DOHH2 (cell line): ENCODE measurements at regions not wholly inside any gene's neighbourhood (a gene's known extent, or its start where the extent isn't known, plus 50 kb on each side); places are given as distances from the start of the nearest gene placed in this dataset.

Experiments used
- H3F3A ChIP-seq: fragments of 200-600 bp; sonication (generic), shearing (Covaris generic); 2 replicates; pipeline ENCODE4 v1.6.0; 2016; ENCODE audit warnings: antibody characterized with exemption, mild to moderate bottlenecking; ENCODE audit not compliant: control insufficient read depth, insufficient read depth
- H3K27ac ChIP-seq: fragments of 200-600 bp; sonication (generic); 2 replicates; pipeline ENCODE4 v1.5.1; 2014; ENCODE audit warnings: low read depth, mild to moderate bottlenecking, low read length, moderate library complexity
- H3K27me3 ChIP-seq: fragments of 200-600 bp; sonication (generic); 2 replicates; pipeline ENCODE4 v1.6.1; 2014; ENCODE audit warnings: mild to moderate bottlenecking, low read length, mixed read lengths; ENCODE audit not compliant: control insufficient read depth
- H3K36me3 ChIP-seq: fragments of 200-600 bp; sonication (generic); 2 replicates; pipeline ENCODE4 v1.6.1; 2014; ENCODE audit warnings: mild to moderate bottlenecking, low read length, moderate library complexity, mixed read lengths; ENCODE audit not compliant: control insufficient read depth
- H3K4me1 ChIP-seq: fragments of 200-600 bp; sonication (generic); 2 replicates; pipeline ENCODE4 v1.6.1; 2014; ENCODE audit warnings: mild to moderate bottlenecking, low read length, mixed read lengths; ENCODE audit not compliant: control insufficient read depth
- H3K4me2 ChIP-seq: fragments of 200-600 bp; sonication (generic); 2 replicates; pipeline ENCODE4 v1.6.0; 2014; ENCODE audit warnings: mild to moderate bottlenecking, low read length, moderate library complexity
- H3K4me3 ChIP-seq: fragments of 200-600 bp; sonication (generic); 2 replicates; pipeline ENCODE4 v1.5.1; 2014; ENCODE audit warnings: mild to moderate bottlenecking, low read length, mixed read lengths
- H3K79me2 ChIP-seq: fragments of 200-600 bp; sonication (generic); 2 replicates; pipeline ENCODE4 v1.6.1; 2014; ENCODE audit warnings: mild to moderate bottlenecking, low read length, mixed read lengths; ENCODE audit not compliant: control insufficient read depth
- H3K9me2 ChIP-seq: fragments of 200-600 bp; sonication (generic); replicated peaks from 2 replicates; pipeline ENCODE4 v1.6.1; 2014; ENCODE audit warnings: mild to moderate bottlenecking, low read length, mixed read lengths; ENCODE audit not compliant: control insufficient read depth
- H3K9me3 ChIP-seq: fragments of 200-600 bp; sonication (generic); 2 replicates; pipeline ENCODE4 v1.6.1; 2014; ENCODE audit warnings: antibody characterized with exemption, low read length, mixed read lengths; ENCODE audit not compliant: control insufficient read depth, insufficient read depth
- H4K20me1 ChIP-seq: fragments of 200-600 bp; sonication (generic); 2 replicates; pipeline ENCODE4 v1.6.0; 2014; ENCODE audit warnings: low read depth, mild to moderate bottlenecking, antibody characterized with exemption, low read length, moderate library complexity; ENCODE audit not compliant: control insufficient read depth, insufficient read depth
- CTCF ChIP-seq: fragments of 200-600 bp; sonication (generic); IDR thresholded peaks from one replicate; pipeline ENCODE4 v1.5.1; 2014; ENCODE audit warnings: antibody characterized with exemption, mild to moderate bottlenecking, low read depth, low read length; ENCODE audit not compliant: poor library complexity, severe bottlenecking
- EZH2phosphoT487 ChIP-seq: fragments of 200-600 bp; sonication (generic); IDR thresholded peaks from 2 replicates; pipeline ENCODE4 v1.6.1; 2017; ENCODE audit warnings: borderline replicate concordance, mild to moderate bottlenecking, antibody characterized with exemption, low read length, moderate library complexity, mixed read lengths

GRCh38 chr11:11069841-11070835 is 212.3 kb upstream of the ZBED5 start:
- Histone ChIP-seq H3K4me3 (no peak overlapping the region), H3K9me2 (no peaks in the 10 kb centered on the region), H3K4me2 (no peak overlapping the region), H3K27ac (no peak overlapping the region), H3K27me3 (no peaks in the 10 kb centered on the region), H3K79me2 (no peaks in the 10 kb centered on the region), H3K36me3 (no peaks in the 10 kb centered on the region), H3K9me3 (no peaks in the 10 kb centered on the region), H4K20me1 (no peaks in the 10 kb centered on the region), H3K4me1 (no peaks in the 10 kb centered on the region), H3F3A (no peaks in the 10 kb centered on the region)
- TF ChIP-seq CTCF (no peak), EZH2phosphoT487 (no peak)

- no peaks in the 10 kb centered on the region for H3K27me3 ChIP-seq
- H3K27ac ChIP-seq: no peak overlapping the region
- H3K4me2 ChIP-seq: no peak overlapping the region
- TF ChIP-seq EZH2phosphoT487 (no peak), CTCF (no peak)
- no peaks in the 10 kb centered on the region for H3K9me3 ChIP-seq
- H3K9me2 ChIP-seq: no peaks in the 10 kb centered on the region
- H3K36me3 ChIP-seq: no peaks in the 10 kb centered on the region
- H4K20me1 ChIP-seq: no peaks in the 10 kb centered on the region
- H3K4me1 ChIP-seq: no peaks in the 10 kb centered on the region
- H3F3A ChIP-seq: no peaks in the 10 kb centered on the region
- no peaks in the 10 kb centered on the region for H3K79me2 ChIP-seq
- no peak overlapping the region for H3K4me3 ChIP-seq
These were observed 210.3 kb upstream of the ZBED5 start for GRCh38 chr11:11068113-11068512.

GRCh38 chr11:11065396-11065795 is 207.5 kb upstream of the ZBED5 start:
- Histone ChIP-seq H3K4me3 (no peak overlapping the region), H3K79me2 (no peaks in the 10 kb centered on the region), H3K4me1 (no peaks in the 10 kb centered on the region), H3K27ac (no peak overlapping the region), H3K9me2 (no peaks in the 10 kb centered on the region), H4K20me1 (no peaks in the 10 kb centered on the region), H3K36me3 (no peaks in the 10 kb centered on the region), H3K4me2 (no peak overlapping the region), H3K9me3 (no peaks in the 10 kb centered on the region), H3F3A (no peaks in the 10 kb centered on the region), H3K27me3 (no peaks in the 10 kb centered on the region)
- TF ChIP-seq CTCF (no peak), EZH2phosphoT487 (no peak)
